GM19455 (cell line): ENCODE measurements at regions not wholly inside any gene's neighbourhood (a gene's known extent, or its start where the extent isn't known, plus 50 kb on each side); places are given as distances from the start of the nearest gene placed in this dataset.
"Not testable (repeated sequence)": the region's sequence is repeated elsewhere in the genome, so short reads cannot be mapped to it uniquely, and the experiment has no call there.

Experiments
- ATAC-seq: cut with Tn5 transposase; IDR thresholded peaks from one replicate; pipeline ENCODE4 v1.9.1; 2021; ENCODE audit not compliant: unreplicated experiment

DNA sequence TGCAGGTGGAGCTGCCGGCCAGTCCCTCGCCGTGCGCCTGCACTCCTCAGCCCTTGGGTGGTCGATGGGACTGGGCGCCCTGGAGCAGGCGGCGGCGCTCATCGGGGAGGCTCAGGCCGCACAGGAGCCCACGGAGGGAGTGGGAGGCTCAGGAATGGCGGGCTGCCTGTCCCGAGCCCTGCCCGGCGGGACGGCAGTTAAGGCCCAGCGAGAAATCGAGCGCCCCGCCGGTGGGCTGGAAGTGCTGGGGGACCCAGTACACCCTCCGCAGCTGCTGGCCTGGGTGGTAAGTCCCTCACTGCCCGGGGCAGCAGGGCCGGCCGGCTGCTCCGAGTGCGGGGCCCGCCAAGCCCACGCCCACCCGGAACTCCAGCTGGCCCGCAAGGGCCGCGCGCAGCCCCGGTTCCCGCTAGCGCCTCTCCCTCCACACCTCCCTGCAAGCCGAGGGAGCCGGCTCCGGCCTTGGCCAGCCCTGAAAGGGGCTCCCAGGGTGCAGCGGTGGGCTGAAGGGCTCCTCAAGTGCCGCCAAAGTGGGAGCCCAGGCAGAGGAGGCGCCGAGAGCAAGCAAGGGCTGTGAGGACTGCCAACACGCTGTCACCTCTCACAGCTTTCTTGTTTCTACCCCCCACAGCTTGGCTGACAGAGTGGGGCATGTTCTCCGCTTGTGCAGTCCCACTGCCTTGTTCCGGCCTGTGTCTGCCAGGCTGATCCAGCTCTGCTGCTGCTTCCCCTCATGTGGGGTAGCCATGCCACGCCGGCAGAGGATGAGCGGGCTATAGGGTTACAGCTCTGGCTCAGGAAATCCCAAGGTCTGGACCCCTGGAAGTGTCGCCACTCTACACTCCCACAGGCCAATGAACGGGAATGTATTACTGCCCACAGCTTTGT lies 886.7 kb downstream of the FAT4 start:
- not testable (repeated sequence) for ATAC-seq

DNA sequence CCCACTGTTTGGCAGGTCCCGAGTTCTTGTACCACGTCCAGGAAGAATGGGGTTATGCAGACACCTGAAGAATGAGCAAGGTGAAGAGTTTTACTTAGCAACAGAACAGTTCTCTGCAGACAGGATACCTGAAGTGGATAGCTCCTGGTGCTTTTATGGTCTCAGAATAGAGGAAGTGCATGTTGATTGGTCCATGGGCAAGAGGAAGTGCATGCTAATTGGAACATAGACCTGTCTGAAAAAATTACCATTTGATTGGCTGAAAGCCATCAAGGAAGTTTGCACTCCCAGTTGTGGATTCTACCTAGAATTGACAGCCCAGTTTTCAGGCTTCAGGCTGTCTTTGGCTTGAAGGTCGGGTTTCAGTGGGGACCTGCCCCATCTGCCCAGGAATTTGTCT lies 887.5 kb downstream of the FAT4 start:
- ATAC-seq = no peak

DNA sequence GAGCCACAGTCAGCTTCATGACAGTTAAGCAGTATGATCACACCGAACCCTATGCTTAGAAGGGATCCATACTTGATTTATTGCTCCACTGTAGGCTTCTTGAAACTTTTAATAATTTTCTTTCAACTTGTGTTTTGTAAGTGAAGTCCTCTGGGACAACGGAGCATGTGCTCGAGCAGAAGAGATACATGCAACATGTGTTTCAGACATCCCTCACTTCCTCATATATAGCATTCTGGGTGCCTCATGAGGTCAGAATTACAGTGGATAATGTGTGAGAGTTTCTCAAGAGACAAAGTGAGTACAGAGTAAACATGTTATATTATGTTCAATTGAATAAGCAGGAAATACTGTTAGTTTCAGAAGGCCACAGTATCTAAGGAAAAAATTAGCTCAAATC lies 893.2 kb downstream of the FAT4 start:
- no peak for ATAC-seq

DNA sequence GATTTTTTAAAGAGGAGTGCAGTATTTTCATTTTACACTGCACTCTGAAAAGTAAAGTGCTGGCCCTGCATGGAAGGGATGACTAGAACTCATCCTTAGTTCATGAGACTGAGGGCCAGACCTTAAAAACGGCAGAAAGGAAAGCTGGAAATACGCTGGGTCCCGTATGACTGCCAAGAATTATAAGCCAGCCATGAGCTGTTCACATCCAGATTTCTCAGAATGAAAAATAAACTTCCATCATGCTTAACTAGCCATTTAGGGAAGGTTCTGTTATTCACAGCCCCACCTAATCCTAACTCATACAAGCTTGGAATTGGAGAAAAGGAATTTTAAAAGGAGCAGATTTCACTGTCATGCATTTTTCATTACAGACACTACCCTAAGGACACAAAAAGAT lies 894.4 kb downstream of the FAT4 start:
- ATAC-seq = no peak

DNA sequence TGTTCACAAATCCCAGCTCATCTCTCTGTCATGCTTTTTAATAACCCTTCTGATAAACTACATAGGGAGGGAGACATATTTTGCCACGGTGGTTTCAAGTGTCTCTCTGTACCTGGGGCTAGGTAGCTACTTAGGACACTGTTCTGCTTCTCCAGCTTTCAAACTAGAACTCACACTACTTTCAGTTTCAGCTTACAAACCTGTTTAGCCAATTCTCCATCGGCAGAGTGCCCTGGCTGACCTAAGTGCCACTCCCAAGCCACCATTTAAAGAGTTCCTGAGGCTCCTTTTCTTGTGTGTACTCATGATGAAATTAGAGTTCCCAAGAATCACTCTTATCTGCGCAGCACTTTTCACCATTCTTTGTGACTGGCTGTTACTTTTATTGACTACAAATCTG lies 899.2 kb downstream of the FAT4 start:
- ATAC-seq = no peak

DNA sequence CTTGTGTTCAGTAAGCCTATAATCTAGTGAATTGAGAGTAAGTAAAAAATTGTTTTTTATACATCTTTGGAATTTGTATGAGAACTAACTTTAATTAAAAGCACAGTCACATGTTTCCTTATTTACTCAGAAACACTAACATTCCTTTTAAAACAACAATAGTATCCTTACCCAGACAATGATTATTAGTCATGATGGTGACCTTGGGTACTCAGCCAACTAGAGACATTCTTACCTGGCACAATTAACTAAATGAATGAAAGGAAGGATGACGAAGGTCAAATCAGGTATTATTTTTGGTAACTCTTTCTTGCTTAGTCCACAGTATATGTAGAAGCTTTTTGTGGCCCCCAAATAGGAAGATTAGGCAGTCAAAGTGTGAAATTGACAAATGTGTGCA lies 901.0 kb downstream of the FAT4 start:
- ATAC-seq = no peak

DNA sequence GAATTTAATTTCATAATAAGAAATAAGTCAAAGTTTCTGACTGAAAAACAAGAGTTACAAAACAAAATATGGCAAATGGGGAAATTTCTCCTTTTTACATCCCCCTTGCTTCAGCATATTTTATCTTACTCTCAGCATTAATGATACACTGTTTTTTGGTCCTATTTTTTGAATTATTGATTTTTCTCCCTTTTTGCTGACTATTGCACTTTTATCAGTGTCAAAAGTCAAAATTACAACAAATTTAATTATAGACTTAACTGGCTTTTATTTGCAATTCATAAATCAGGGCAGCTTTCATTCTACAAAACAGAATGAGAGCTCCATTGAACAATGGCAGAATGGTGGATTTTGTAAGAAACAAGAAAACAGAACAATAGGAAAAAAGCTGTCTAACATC lies 901.9 kb downstream of the FAT4 start:
- no peak for ATAC-seq

DNA sequence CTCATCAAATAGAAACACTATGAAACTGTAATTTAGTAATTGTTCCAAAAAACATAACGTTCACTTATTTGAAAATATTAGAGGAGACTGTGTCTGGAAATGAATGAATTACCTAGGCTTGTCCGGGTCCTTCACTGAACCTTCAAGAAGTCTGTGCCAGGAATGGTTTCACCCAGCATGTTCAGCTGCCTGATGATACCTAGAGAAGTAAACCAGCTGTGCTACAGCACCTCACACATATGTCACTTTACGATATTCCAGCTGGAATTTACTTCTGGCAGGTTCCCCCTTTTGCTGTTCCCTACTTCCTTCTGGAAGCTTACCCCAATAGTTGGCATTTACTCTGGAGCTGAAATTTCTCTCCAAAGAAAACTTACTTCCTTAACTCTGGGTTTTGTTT lies 906.5 kb downstream of the FAT4 start:
- no peak for ATAC-seq

DNA sequence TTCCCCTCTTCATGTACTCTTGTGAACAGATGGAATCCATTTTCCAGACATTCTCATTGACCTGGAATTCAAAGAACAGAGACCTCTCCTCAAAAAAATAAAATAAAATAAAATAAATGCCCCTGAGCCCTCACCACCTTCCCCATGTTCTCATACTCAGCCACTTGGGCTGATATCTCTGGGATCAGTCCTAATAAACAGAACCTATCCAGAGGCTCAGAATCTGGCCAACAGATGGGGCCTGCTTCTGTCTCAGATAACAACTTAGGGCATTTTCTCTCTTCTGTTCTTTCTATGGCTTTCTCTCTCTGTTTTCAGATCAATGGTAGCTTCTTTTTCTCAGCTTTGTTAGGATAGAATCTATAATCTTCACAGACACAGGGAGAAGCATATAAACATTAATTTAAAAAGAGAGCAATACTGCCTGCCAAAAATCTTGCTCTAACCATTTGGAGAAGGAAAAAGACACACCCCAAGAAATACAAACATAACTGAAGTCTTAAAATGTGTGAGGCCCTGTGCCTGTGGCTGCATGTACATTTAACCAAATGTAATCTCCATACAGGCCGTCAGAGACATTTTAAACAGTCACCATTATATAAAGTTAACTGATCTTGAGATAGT lies 907.1 kb downstream of the FAT4 start:
- ATAC-seq = no peak

DNA sequence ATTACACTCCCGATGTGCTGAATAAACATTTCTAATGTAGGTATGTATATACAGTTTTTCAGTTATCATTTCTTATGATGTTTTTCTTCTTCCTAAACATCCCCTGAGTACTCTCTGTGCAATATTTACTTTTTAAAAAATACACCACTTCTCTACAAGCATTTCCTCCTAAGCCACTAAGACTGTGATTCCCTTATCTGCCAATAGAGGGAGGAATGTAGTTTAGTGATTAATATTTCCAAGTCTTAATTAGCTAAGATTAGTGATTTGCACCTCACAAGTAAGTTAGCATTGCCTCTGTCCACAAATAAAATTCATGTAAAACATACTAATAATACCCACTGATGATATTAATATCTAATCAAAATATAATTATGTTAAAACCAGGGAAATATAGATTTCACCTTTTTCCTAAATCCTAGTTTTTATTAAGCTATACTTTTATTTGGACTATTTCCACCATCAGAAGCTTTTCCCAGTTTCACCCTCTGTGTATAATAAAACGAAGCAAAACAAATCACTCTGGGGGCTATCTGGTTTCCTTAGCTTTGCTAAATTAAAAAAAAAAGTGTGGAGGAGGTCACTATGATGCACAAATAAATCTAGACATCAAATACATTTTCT lies 909.1 kb downstream of the FAT4 start:
- no peak for ATAC-seq

DNA sequence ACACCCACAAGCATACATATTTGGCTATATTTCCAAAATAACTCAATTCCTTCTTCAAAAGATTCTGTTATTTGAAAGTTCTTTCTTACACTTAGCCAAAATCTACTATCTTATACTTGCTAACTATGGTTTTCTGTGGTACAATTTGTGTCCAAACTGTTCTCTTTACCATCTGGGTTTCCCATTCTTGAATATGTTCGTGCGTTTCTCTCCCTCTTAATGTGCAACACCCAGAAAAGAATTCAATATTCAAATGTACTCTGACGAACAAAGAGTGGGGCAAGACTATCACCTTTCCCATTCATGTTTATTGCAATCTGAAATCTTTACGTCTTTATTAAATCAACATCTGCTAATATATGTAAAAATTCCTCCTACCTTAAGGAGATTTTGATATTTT lies 912.7 kb downstream of the FAT4 start:
- ATAC-seq = no peak

DNA sequence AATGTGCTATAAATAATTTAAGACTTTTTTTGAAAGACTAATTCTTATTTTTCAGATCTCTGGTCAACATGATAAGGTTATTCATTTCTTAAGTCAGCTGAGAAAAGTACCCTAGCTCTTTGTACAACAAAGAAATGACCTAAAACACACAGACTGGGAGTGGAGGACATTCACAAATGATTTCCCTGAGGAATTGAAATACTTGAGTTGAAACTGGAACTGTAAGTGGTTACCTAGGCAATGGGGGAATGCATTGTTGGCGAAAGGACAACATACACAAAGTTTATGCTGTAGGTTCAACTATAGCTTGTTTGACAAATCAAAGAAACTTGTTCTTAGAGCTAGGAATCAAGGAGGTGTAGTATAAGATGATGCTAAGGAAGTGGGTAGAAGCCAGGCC lies 915.5 kb downstream of the FAT4 start:
- ATAC-seq = no peak

DNA sequence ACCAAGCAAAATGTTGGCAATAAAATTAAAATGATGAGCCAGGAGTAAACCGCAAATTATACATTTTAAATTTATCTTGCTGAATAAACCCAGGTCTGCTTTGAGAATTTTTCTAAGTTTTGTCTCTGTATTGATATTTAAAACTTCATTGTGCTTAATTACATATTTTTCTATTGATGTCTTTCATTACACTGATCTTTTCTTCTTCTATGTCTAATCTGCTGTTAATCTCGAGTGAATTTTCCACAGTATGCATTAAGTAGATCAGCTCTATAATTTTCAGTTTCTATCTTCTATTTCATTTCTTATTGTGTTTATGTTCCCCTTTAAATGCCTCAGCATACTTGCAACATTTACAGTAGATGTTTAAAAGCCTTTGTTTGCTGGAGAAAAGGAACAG lies 918.7 kb downstream of the FAT4 start:
- ATAC-seq = no peak

DNA sequence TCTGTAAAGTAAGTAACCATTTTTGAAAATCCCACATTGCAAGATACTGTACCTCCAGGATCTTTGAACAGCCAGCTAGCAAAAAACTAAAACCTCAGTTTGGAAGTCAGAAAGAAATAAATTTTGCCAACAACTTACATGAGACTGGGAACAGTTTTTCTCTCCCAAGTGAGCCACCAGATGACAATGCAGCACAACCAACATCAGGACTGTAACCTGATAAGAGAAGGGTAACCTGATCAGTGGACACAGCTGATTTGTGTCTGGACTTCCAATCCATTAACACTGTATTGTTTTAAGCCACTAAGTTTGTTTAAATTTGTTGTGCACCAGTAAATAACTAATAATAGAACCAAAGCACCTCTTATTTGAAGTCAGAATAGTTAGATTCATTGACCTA lies 923.3 kb downstream of the FAT4 start:
- ATAC-seq = no peak

DNA sequence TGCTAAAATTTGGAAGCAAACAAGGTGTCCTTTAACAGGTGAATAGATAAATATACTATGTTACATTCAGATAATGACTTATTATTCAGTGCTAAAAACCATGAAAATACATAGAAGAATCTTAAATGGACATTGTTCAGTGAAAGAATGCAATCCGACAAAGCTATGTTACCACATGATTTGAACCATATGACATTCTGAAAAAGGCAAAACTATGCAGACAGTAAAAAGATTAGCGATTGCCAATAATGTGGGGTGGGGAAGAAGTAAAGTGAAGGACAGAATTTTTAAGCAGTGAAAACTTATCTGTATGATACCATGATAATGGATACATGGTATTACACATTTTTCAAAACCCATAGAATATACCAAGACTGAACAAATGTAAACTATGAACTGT lies 926.9 kb downstream of the FAT4 start:
- no peak for ATAC-seq

DNA sequence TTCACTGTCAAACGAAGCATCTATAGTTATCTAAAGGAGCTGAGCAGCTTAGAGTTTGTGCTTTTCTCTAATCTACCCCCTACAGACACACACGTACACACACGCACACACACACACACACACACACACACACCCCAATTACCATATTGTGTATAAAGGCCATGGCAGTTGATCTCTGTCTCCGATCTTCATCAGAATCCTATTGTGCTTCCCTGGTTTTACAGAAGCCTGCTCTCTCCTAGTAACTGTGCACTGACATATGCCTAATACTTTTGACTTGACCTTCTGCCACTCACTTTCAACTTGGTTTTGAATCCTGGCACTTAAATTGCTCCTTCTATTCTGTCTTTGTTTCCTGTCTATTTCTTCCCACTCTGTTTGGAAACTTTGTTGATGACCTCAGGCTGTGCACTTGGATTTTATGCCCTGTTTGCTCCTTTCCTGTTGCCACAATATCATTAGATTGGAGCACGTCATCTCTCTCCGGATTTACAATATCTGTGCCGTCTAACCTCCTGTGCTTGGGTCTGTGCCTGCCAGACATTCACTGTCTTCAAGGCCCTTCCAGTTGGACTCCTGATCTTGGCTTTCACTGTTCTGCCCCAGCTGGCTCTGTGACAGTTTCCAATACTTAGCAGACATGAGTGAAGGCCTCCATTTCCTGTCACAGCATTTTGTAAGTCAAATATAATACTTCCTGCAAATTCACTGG lies 928.1 kb downstream of the FAT4 start:
- ATAC-seq = no peak

DNA sequence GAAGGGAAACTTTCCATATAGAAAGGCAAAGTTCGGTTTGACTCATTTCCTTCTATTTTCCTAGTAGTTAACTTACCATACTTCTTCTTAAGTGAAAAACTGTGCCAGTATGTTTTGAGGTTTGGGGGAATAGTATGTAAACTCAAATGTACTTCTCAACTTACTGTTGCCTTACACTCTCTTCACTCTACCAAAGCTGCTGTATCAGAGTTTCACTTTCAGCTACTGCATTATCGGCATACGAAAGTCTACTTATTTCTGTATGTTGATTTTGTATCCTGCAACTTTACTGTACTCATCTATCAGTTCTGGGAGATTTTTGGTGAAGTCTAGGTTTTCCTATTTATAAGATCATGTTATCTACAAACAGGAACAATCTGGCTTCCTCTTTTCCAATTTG lies 932.7 kb downstream of the FAT4 start:
- ATAC-seq = no peak

DNA sequence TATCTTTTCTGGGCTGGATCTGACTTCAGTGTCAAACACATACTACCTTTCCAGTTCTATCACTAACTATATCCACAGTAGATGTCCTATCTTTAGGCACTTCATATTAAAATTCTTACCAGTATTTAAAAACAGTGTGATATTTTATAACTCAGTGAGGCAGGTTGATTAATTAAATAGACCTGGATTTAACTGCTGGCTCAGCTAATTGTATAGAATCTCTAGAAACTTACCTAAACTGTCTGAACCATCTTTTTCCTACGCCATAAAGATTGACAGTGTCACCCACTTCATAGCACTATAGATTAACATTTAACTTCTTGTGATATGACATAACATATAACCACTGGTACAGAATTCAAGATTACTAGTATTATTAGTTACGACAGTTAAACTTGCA lies 935.3 kb downstream of the FAT4 start:
- ATAC-seq = no peak

DNA sequence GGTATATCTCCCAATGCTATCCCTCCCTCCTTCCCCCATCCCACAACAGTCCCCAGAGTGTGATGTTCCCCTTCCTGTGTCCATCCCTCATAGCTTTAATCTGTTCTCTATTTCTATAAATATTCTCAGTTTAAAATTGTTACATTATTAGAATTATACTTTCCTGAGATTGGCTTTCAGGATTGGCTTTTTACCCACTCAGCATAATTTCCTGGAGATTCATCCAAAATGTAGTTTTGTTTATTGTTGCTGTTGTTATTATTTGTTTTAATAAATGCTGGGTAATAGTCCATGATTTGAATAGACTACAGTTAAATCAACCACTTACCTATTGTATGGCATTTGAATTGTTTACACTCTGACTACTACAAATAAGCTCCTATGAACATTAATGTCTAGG lies 936.4 kb downstream of the FAT4 start:
- ATAC-seq = no peak

DNA sequence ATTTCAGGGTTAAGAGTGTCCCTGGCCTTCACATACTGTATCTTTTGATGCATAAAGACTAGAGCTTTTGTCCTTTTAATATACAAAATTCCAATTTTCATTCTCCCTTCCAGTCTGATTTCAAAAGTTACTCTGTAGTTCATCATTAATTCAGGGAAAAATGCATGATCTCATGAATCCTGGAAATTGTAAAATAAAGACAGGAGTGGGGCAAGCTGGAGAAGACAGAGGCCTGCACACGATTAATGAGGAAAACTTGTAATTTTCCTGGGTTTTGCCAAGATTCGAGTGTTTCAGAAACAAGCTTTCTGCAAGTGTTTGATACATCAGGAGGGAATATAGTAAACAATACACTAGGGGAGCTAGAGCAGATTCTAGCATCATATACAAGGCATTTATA lies 947.9 kb downstream of the FAT4 start:
- ATAC-seq = no peak

DNA sequence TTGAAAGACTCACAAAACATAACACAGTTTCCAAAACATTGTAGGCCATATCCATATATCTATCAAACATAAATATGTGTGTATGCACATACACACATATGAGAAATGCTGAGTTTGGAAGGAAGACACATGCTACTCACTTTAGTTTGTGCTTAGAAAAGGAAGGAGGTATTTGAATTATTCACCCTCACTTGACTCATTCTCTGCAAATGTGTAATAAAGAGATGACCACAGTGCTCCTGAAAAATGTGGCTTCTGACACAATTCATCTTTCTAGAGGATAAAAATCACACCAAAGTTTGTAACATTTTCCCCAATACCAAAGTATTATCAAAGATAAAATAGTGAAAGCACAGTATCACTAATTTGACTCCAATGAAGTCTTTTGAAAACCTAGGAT lies 950.1 kb downstream of the FAT4 start:
- no peak for ATAC-seq

DNA sequence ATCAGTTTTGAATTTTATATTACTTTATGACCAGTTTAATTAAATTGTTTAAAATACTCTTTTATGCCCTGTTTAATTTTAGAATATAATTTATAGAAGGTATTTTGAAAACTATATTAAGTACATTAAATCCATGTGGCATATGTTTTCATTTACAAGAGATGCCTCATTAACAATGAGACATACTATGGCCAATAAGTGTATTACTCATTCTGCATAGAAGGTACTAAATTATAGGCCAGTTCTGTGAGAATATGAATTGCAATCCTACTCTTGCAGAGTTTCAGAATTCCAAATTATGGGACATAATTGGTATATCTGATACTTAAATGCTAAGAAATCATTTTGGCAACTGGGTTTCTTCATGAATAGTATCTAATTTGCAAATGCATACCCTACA lies 951.1 kb downstream of the FAT4 start:
- ATAC-seq = no peak
